Hematopoietic multipotent progenitor cell treated with erythropoietin and hydrocortisone succinate and interleukin-3 and kit ligand, for 8 days (in vitro differentiated cells): ENCODE measurements at regions not wholly inside any gene's neighbourhood (a gene's known extent, or its start where the extent isn't known, plus 50 kb on each side); places are given as distances from the start of the nearest gene placed in this dataset.
"Not testable (repeated sequence)": the region's sequence is repeated elsewhere in the genome, so short reads cannot be mapped to it uniquely, and the experiment has no call there.

Source experiments
- DNase-seq: peaks from one replicate; pipeline ENCODE4 v3.0.0-alpha.2; 2015

GRCh38 chr9:71632776-71633175 lies 135.5 kb downstream of the CEMIP2 start:
- DNase-seq = no peak

GRCh38 chr9:71630377-71630995 lies 137.8 kb downstream of the CEMIP2 start:
- DNase-seq = peak; percentile 90

GRCh38 chr9:71629578-71630215 lies 138.6 kb downstream of the CEMIP2 start:
- DNase-seq = peak; percentile 60

DNA sequence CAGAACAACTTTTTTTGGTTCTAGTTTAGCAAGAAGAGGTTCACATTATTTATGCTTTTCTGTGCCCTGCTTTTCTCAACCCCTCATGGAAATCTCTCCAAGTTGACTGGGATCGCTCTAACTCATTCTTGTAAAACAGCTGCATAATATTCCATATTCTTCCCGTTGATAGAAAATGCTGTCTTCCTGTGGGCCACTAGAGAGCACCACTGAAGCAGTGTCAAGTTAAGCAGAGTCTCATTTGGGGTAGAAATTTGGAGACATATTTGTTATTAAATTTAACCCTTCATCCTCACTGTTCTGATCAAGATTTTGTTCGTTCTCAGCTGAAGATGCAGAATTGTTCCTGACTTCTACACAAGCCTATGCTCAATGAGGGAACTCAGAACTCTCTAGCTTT lies 140.1 kb downstream of the CEMIP2 start:
- peak; percentile 56 for DNase-seq

- DNase-seq = no peak
Observed at GRCh38 chr9:71627537-71627936, 140.8 kb downstream of the CEMIP2 start.

- DNase-seq = no peak
Observed at GRCh38 chr9:71626395-71626794, 141.9 kb downstream of the CEMIP2 start.

DNA sequence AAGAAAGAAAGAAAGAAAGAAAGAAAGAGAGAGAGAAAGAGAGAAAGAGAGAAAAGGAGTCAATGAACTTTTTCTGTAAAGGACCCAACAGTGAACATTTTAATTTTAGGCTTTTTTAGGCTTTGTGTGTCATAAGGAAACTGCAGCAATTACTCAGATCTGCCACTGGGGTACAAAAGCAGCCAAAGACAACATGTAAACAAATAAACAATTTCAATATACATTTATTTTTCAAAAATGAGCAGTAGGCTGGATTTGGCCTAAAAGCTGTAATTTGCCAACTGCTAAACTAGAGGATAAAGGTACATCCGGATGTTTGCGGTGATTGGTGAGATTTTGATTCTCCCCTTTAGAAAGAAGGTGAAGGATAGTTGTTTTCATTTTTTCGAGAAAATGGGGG lies 143.6 kb downstream of the CEMIP2 start:
- no peak for DNase-seq

GRCh38 chr9:71620746-71621145 lies 147.6 kb downstream of the CEMIP2 start:
- no peak for DNase-seq

DNA sequence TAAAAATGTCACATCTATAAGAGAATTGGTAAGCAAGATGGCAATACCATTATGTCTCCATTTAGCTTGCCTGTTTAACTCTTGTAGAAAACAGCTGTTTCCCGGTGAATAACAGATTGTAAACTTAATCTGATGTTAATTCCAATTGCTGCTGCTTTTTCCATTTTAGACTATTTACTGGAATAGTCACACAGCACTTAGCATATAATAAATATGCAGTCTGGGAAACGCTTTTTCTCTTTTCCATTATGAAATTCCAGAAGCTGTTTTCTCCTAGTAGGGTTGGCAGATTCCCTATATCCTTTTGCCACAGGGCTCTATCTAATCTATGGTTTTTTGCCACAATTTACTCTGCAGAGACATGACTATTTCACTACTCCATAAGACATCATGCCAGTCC lies 148.0 kb downstream of the CEMIP2 start:
- no peak for DNase-seq

DNA sequence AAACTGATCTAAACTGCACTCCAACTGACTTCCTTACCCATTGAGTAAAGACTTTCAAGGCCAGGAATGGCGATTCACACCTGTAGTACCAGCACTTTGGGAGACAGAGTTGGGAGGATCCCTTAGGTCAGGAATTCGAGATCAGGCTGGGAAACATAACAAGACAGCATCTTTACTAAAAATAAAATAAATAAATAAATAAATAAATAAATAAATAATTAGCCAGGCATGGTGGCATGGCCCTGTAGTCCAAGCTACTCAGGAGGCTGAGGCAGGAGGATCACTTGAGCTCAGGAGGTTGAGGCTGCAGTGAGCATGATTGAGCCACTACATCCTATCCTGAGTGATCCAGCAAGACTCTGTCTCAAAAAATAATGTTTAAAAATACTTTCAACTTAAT lies 148.4 kb downstream of the CEMIP2 start:
- no peak for DNase-seq

- DNase-seq = no peak
Observed at GRCh38 chr9:71614409-71615010, 153.8 kb downstream of the CEMIP2 start.

DNA sequence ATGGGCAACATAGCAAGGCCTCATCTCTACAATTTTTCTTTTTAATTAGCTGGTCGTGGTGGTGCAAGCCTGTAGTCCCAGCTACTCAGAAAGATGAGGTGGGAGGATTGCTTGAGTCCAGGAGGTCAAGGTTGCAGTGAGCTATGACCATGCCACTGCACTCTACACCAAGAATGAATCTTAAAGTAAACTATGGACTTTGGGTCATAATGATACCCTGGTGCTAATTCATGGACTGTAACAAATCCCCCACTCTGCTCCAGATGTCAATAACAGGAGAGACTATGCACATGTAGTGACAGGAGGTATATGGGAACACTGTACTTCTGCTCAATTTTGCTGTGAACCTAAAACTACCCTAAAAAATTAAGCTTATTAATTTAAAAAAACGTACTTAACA lies 155.4 kb downstream of the CEMIP2 start:
- DNase-seq = no peak

DNA sequence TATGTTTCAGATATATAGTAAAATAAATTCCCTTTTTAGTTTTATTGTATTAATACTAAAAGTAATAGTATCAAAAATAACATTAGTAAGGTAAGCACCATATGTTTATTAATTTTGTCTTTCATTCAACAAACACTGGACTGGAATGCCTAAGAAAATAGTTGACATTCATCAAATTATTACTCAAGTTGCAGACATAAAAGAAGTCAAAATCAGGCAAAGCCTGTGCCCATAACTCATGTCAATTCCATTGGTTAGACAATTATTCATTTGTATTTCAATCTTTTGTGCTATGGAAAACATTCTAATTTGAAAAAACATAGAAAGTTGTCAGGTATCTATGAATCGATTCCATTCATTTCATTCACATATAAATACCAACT lies 158.9 kb downstream of the CEMIP2 start:
- DNase-seq = no peak

GRCh38 chr9:71608825-71609447 lies 159.4 kb downstream of the CEMIP2 start:
- no peak for DNase-seq

DNA sequence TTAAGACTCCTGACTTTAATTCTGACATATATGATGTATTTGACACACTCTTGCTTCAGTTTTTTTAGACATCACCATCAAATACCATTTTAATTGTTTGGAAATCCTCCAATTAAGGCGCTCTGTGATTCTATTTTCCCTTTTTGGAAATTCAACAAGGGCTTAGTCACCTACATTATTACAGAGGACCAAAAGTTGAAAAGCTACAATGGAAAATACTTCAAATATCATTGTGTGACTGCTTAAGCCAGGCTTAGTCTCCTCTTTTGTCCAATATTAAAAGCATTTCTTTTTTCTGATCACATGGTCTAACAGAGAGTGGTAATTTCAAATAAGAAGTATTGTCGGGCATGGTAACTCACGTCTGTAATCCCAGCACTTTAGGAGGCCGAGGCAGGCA lies 160.3 kb downstream of the CEMIP2 start:
- DNase-seq = no peak

DNA sequence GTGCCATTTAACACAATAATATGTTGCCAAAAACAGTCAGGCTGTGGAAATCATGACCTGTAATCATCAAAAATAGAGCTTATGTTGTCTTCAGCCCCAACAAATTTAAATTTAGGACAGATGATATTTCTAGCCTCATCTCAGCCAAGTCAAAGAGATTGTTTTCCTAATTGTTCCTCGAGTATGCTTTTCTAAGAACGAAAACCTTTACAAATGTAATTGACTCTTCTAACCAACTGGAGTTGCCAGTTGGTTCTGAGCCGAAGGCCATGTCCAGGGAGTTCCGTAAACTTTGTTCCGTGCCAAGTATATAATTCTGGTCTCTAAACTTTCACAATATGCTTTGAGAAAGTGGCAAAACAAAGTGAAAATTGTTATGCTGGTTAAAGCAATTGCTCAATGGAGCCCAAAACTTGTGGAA lies 160.8 kb downstream of the CEMIP2 start:
- DNase-seq = no peak

DNA sequence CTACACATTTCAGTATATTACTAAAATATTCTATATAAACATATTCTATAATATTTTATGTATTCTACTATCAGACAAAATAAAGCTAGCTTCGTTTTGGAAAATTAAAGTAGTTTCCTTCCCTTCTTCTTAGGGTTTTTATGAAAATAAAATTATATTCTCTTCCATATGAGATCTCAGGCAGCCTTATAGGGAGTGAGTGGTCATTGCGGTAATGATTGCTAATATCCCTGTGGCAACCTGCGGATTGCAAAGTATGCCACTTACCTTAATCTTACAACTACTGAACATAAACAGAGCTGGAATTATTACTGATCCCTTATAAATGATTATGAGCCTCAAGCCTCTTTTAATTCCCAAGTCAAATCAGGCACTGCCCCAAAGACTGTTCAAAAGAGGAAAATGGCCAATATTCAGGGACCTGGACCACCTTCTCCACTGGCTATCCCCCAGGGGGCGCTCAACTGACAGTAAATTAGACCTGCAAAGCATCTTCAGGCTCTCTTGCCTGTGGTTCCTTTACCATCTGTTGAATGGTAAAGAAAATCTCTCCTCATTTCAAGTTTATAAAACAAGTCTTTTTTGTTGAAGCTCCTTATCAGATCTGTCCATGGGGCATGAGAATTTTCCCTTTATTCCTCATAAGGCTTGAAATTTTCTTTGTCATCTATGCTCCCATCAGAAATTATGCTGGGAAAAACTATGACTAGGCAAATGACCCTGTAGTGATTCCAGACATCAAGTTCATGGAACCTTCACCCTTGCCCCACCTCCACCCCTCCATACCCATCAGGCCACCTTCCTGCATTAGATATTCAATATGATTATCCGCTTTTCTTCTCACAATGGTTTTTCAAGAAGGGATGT lies 163.9 kb downstream of the CEMIP2 start:
- DNase-seq = peak; percentile 80

- DNase-seq = no peak
Observed at GRCh38 chr9:71602652-71603051, 165.7 kb downstream of the CEMIP2 start.

DNA sequence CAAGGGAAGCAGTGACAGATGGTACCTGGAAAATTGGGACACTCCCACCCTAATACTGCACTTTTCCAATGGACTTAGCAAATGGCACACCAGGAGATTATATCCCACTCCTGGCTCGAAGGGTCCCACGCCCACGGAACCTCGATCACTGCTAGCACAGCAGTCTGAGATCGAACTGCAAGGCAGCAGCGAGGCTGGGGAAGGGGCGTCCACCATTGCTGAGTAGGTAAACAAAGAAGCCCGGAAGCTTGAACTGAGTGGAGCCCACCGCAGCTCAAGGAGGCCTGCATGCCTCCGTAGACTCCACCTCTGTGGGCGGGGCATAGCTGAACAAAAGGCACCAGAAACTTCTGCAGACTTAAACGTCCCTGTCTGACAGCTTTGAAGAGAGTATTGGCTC lies 172.6 kb downstream of the CEMIP2 start:
- not testable (repeated sequence) for DNase-seq

GRCh38 chr9:71594541-71594940 lies 173.8 kb downstream of the CEMIP2 start:
- no peak for DNase-seq

DNA sequence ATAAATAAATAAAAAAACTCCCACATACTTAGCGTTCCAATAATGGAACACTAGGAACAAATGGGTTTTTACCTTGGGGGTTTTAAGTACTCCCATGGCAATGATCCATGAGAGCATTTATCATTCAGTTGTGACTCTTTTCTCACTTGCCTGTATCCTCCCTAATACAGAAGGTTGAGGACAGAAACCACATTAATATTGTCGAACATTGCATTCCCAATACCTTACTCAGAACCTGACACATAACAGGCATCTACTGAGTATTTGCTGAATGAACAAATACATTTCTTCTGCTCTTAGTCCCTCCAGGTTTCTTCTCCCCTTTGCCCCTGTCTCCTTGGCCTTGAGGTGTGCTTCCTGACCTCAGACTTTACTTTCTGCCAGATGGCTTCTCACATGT lies 175.9 kb downstream of the CEMIP2 start:
- no peak for DNase-seq

- DNase-seq = no peak
Observed at GRCh38 chr9:71590362-71590761, 178.0 kb downstream of the CEMIP2 start.

- DNase-seq = no peak
Observed at GRCh38 chr9:71589612-71590011, 178.7 kb downstream of the CEMIP2 start.
